HG03457 (cell line): ENCODE measurements at regions not wholly inside any gene's neighbourhood (a gene's known extent, or its start where the extent isn't known, plus 50 kb on each side); places are given as distances from the start of the nearest gene placed in this dataset.

Experiments
- ATAC-seq: cut with Tn5 transposase; IDR thresholded peaks from one replicate; pipeline ENCODE4 v1.9.1; 2021; ENCODE audit warnings: moderate number of reproducible peaks; ENCODE audit not compliant: unreplicated experiment

- ATAC-seq: no peak
These were observed 617.0 kb upstream of the TMEM132C start for GRCh38 chr12:127649961-127650360.

DNA sequence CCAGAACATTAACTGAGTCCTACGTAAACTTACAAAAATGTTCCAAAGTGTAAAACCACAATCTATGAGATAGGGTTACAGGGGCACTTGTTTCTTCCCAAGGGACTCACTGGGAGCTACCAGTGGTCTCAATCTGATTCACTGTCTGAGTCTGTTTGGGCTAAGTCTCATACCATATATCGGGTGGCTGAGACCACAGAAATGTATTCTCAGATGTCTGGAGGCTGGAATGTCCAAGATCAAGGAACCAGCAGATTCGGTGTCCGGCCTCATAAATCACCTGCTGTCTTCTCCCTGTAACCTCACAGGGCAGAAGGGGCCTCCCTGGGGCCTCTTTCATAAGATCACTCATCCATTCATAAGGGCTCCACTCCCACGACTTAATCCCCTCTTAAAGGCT lies 616.3 kb upstream of the TMEM132C start:
- no peak for ATAC-seq

DNA sequence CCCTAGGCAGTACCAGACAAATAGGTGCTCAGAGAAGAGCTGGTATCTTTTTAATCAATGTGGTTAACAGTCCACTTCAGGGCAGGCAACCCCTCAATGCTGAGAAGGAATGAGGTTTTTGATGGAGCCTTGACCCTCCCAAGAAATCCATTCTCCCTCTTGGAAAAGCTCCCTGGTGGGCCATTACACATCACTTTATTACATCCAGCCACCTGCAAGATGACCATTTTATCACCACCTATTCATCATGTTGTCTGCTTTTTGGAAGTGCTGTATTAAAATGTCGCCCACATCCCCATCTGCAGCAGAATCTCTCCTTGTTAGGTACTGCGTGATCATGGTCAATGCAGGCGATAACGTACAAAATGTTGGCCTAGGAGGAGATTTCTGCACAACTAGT lies 614.7 kb upstream of the TMEM132C start:
- no peak for ATAC-seq

DNA sequence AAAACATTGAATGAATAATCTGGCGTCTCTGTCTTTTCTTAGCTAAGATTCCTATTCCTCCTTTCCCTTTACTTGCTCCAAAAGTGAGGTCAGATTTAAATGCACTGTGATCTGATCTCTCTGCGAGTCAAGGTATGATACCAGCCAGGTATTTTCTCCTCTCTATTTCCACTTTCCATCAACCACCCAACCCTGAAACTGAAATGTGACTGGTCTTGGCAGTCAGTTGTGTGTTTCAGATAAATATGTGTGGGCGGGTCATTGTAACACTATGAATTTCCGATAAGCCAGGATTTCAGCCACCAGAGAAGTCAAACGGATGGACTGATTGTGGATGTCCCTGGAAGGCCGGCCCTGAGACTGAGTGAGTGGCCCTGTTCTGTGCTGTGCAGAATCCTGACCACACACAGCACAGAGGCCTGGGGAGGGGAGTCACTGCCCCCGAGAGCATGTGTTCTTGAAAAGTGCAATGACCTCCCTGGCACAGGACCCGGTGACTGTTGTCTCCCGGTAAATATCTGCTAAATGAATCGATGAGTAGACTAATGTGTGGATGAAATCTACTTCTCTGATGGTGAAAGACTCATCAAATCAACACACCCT lies 612.5 kb upstream of the TMEM132C start:
- no peak for ATAC-seq

- no peak for ATAC-seq
These were observed 611.3 kb upstream of the TMEM132C start for GRCh38 chr12:127655691-127656090.

GRCh38 chr12:127656266-127656665 lies 610.7 kb upstream of the TMEM132C start:
- ATAC-seq: no peak

DNA sequence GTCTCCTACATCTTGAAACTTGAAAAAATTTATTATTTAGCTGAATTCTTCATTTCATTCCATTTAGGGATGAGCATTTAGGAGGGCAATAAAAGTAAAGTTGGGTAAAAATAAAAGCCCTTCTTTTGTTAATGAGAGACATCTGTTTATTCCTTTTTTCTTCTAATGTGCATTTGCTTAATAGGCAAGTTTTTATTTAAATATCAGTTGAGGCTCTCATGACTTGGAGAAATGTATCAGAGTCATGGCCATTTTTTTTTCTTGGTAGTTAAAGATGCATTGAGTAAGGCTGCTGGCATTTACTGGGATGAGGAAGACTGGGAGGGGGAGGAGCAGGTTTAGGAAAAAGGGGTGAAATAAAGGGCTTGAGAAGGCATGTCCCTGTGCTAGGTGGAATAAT lies 609.9 kb upstream of the TMEM132C start:
- ATAC-seq: no peak

GRCh38 chr12:127660961-127661360 lies 606.0 kb upstream of the TMEM132C start:
- no peak for ATAC-seq

- no peak for ATAC-seq
These were observed 603.3 kb upstream of the TMEM132C start for GRCh38 chr12:127663716-127664115.

- no peak for ATAC-seq
These were observed 602.1 kb upstream of the TMEM132C start for GRCh38 chr12:127664901-127665300.

- ATAC-seq: no peak
These were observed 599.8 kb upstream of the TMEM132C start for GRCh38 chr12:127667131-127667685.

DNA sequence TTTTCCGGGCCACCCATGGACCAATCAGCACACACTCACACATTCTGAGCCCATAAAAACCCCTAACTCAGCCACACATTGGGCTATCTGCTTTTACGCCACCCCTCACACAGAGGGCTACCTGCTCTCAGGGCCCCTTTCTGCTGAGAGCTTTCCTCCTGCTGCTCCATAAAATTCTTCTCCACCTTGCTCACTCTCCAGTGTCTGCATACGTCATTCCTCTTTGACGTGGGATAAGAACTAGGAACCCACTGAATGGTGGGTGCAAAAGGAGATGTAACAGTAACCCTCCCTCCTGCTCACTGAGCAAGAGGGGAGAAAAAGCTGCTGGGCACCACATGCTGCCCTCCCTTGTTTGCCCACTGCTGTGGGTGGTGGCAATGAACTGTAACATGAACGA lies 596.7 kb upstream of the TMEM132C start:
- ATAC-seq: no peak

DNA sequence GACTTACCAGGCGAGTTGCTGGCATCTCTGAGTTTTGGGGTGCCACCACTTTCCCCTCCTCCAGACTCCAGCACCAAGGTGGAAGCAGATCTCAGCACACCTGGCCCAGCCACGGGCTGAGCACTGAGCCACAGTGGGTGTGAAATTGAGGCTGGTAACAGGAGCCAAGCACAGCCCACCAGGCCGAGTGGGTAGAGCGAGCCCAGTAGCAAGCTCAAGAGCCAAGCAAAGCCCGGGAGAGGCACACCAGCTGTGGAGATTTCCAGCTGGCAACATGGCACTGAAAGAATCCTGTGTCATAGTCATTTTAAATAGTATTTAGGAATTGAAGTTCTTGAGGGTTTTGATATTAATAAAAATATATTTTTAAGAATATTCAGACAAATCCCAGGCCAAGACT lies 596.2 kb upstream of the TMEM132C start:
- no peak for ATAC-seq

GRCh38 chr12:127675936-127676335 lies 591.0 kb upstream of the TMEM132C start:
- no peak for ATAC-seq

DNA sequence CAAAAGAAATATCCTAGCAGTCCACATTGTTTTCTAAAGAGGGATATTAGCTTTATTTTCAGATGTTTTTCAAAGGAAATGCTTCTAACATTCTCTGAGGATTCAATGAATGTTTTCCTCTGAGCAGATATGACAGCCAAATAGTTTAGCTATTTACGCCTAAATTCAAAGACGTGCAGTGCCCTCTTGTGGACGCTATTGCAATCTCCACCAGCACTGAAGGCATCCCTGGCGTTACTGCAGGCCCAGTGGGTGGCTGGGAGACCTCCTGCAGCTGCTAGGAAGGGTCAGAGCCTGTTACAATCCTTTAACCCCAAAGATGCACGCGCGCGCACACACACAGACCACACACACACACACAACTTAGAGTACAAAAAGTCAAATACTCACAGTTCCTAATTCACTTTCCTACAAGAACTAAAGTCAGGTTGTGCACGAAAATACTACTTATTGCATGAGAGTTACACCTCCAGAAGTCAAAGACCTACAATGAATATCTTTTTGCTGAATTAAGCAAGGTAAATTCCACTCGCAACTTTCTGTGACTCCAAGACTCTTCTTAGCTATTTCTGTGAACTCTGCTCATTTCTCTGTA lies 589.3 kb upstream of the TMEM132C start:
- ATAC-seq: no peak

GRCh38 chr12:127678945-127679344 lies 588.0 kb upstream of the TMEM132C start:
- no peak for ATAC-seq

GRCh38 chr12:127680516-127680915 lies 586.5 kb upstream of the TMEM132C start:
- no peak for ATAC-seq

DNA sequence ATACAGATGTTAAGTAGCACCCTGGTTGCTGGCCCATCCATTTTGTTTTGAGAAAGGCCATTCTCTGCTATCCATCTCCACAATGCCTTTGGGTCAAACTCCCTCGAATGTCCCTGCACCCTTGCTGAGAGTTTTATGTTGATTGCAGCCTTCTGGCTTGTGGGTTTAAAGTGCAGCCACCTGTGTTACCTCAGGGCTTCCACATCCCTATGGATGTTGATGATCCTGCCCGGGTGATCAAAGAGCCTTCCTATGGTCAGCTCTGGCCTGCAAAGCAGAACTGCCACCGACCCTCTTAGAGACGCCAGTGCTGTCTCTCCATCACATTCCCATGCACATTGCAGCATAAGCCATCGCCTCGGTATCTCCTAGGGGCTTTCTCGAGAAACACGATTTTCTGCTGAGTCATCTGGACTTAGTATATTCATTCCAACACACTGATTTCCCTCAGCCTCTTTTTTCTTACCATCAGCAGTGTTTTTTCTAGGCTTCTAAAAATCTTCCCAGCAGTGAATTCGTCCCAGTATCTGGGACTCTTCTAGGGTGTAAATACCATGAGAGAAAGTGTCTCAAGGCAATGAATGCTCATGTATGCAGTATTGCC lies 585.7 kb upstream of the TMEM132C start:
- no peak for ATAC-seq

- ATAC-seq: no peak
These were observed 581.5 kb upstream of the TMEM132C start for GRCh38 chr12:127685491-127685890.

DNA sequence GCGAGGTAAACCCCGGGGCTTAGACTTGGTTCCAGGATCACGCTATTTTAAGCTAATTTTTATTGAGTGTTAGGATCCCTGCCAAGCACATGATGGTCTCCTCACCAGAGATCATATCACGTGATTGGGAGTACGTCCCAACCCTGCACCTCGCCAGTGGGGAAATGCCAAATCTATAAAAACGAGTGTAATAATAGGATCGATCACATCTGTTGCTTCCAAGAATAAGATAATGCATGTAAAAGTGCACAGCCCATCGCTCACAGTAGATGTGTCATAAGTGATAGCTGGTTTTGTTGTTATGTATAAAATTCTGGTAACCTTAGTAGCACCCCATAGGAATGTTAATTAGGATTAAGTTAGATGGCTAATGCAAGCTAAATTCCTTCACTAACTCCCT lies 581.0 kb upstream of the TMEM132C start:
- ATAC-seq: no peak

- ATAC-seq: no peak
These were observed 579.8 kb upstream of the TMEM132C start for GRCh38 chr12:127687181-127687580.

DNA sequence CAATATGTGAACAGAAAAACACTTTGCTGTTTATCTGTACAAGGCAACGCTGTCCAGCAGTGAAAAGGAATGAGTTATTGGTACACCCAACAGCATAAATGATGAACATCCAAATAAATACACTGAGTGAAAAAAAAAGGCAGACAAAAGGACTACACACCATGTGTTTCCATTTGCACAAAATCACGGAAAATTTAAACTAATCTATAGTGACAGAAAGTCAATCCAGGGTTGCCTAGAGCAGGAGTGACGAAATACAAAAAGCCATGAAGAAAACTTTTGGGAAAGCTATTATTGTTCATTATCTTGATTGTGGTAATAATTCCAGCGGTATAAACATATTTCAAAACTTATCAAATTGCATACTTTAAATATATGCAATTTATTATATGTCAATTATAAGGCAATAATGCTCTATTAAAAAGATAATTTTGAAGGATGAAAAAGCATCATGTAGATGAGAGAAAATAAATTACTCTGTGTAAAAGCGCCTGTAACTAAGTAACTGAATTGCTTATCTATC lies 578.0 kb upstream of the TMEM132C start:
- no peak for ATAC-seq
